Duodenal mucosa (tissue), 2 donors: ENCODE measurements at regions not wholly inside any gene's neighbourhood (a gene's known extent, or its start where the extent isn't known, plus 50 kb on each side); places are given as distances from the start of the nearest gene placed in this dataset.

Experiments used
- H3K27ac ChIP-seq: one replicate; pipeline ENCODE4 v1.7.0; 2013; ENCODE audit warnings: low read depth, low read length
- H3K27me3 ChIP-seq, 2 donors: one replicate each; pipeline ENCODE4 v1.7.0; 2013; ENCODE audit warnings: low read length in 2 of 2, control low read depth in 1 of 2; ENCODE audit not compliant: insufficient read depth in 2 of 2, control insufficient read depth in 1 of 2
- H3K36me3 ChIP-seq, 2 donors: one replicate each; pipeline ENCODE4 v1.7.0; 2013; ENCODE audit warnings: low read length in 2 of 2, control low read depth in 1 of 2; ENCODE audit not compliant: insufficient read depth in 2 of 2, control insufficient read depth in 1 of 2
- H3K4me1 ChIP-seq, 2 donors: one replicate each; pipeline ENCODE4 v1.7.0; 2013; ENCODE audit warnings: low read length in 2 of 2, control low read depth in 1 of 2; ENCODE audit not compliant: insufficient read depth in 2 of 2, control insufficient read depth in 1 of 2
- H3K4me3 ChIP-seq, 2 donors: one replicate each; pipeline ENCODE4 v1.7.0; 2013; ENCODE audit warnings: low read length in 2 of 2, low read depth in 1 of 2
- H3K9ac ChIP-seq, 2 donors: one replicate each; pipeline ENCODE4 v1.7.0; 2013; ENCODE audit warnings: low read length in 2 of 2, low read depth in 1 of 2
- H3K9me3 ChIP-seq, 2 donors: one replicate each; pipeline ENCODE4 v1.7.0; 2013; ENCODE audit warnings: low read length in 2 of 2, control low read depth in 1 of 2; ENCODE audit not compliant: control insufficient read depth in 1 of 2

GRCh38 chr15:26477044-26477443 is 295.8 kb downstream of the GABRB3 start:
- Histone ChIP-seq H3K4me1 (no peaks in the 10 kb centered on the region), H3K9ac (no peak overlapping the region), H3K27me3 (no peaks in the 10 kb centered on the region), H3K9me3 (peaks cover 24 to 28% of the 10 kb centered on the region in 2 donors), H3K27ac (no peak overlapping the region), H3K36me3 (no peaks in the 10 kb centered on the region), H3K4me3 (no peak overlapping the region)

DNA sequence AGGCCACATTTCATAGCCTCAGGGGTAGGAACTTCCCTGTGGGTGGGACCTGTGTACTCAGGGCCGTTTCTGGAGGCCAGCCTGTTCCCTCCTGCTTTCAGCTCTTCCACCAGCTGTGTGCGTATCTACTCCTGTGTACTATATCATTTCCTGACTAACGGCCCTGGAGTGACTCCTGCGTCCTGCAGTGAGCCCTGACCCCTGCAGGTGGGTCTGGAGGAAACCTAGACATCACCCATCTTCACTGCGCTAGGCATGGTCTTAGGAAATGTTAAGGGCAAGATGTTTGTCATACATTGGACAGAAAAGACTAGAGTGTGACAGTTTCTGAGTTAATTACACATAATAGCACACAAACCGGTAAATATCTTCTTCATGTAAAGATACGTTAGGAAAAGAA is 297.3 kb downstream of the GABRB3 start:
- Histone ChIP-seq H3K9ac (no peak overlapping the region), H3K36me3 (no peaks in the 10 kb centered on the region), H3K27me3 (no peaks in the 10 kb centered on the region), H3K4me1 (no peaks in the 10 kb centered on the region), H3K9me3 (peaks cover 15 to 23% of the 10 kb centered on the region in 2 donors), H3K27ac (no peak overlapping the region), H3K4me3 (no peak overlapping the region)

GRCh38 chr15:26472661-26473060 is 300.2 kb downstream of the GABRB3 start:
- Histone ChIP-seq H3K36me3 (no peaks in the 10 kb centered on the region), H3K4me3 (no peak overlapping the region), H3K9me3 (peaks cover 19 to 28% of the 10 kb centered on the region in 2 donors), H3K4me1 (no peaks in the 10 kb centered on the region), H3K27ac (no peak overlapping the region), H3K27me3 (no peaks in the 10 kb centered on the region), H3K9ac (no peak overlapping the region)

DNA sequence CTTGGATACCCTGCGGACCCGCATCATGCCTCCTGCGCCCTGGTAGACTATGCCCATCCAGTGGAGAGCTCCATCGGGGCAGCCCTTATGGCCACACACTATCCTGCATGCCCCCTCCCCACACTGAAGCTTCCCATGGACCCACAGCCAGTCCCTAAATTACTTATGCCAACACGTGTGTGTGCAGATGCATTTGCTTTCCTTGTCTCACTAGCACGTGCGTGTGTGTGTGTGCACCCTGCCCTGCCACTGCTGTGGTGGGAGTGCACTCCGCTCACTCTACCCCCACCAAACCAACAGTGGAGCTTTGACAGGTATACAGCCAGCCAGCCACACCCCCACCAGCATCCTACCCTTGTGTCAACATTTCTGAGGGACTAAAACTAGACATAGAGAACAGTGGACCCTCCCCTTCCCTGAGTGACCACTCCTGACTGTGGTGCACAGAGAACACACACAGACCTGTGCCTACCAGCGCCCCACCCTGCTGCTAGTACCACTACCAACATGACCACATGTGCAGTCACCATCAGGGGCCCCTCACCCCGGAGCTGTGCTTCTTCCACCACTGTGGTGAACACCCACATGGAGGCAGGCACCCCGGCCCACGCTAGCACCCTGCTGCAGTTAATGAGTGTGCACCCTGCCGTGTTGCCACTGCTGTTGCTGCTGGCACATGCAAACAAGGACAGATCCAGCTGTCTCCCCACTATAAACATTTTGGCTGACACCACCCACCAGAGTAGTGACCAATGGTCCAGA is 310.8 kb downstream of the GABRB3 start:
- H3K27ac ChIP-seq: no peak overlapping the region
- H3K9ac ChIP-seq: no peak overlapping the region
- no peaks in the 10 kb centered on the region for H3K27me3 ChIP-seq
- H3K9me3 ChIP-seq: peaks cover 28 to 32% of the 10 kb centered on the region in 2 donors
- no peaks in the 10 kb centered on the region for H3K36me3 ChIP-seq
- H3K4me1 ChIP-seq: no peaks in the 10 kb centered on the region
- H3K4me3 ChIP-seq: no peak overlapping the region

GRCh38 chr15:26460165-26460564 is 312.7 kb downstream of the GABRB3 start:
- Histone ChIP-seq H3K27me3 (no peaks in the 10 kb centered on the region), H3K9me3 (peaks cover 34 to 35% of the 10 kb centered on the region in 2 donors), H3K4me3 (no peak overlapping the region), H3K36me3 (no peaks in the 10 kb centered on the region), H3K27ac (no peak overlapping the region), H3K4me1 (no peaks in the 10 kb centered on the region), H3K9ac (no peak overlapping the region)

- no peak overlapping the region for H3K9ac ChIP-seq
- no peak overlapping the region for H3K4me3 ChIP-seq
- peaks cover 28 to 39% of the 10 kb centered on the region in 2 donors for H3K9me3 ChIP-seq
- H3K27ac ChIP-seq: no peak overlapping the region
- H3K27me3 ChIP-seq: no peaks in the 10 kb centered on the region
- H3K36me3 ChIP-seq: no peaks in the 10 kb centered on the region
- H3K4me1 ChIP-seq: no peaks in the 10 kb centered on the region
These were observed 317.0 kb downstream of the GABRB3 start for GRCh38 chr15:26455828-26456227.

DNA sequence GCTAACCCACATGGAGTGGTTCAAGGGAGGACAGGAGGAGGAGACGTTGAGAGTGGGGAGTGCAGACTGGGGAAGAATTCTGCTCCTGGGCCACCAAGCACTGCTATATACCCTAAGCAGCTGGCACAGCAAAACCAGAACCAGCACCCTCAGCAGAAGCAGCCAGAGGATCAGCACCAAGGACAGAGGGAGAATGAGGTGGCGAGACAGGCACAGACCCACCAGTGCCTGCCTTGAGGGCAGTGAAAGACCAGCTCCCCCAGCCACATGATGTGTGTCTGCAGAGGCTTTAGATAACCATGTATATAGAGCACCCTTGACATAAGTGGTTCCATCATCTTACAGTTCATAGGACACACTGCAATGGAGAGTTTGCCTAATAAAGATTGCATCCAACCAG is 319.0 kb downstream of the GABRB3 start:
- H3K27me3 ChIP-seq: no peaks in the 10 kb centered on the region
- no peaks in the 10 kb centered on the region for H3K36me3 ChIP-seq
- no peak overlapping the region for H3K4me3 ChIP-seq
- H3K9ac ChIP-seq: no peak overlapping the region
- peaks cover 24 to 33% of the 10 kb centered on the region in 2 donors for H3K9me3 ChIP-seq
- no peaks in the 10 kb centered on the region for H3K4me1 ChIP-seq
- no peak overlapping the region for H3K27ac ChIP-seq

DNA sequence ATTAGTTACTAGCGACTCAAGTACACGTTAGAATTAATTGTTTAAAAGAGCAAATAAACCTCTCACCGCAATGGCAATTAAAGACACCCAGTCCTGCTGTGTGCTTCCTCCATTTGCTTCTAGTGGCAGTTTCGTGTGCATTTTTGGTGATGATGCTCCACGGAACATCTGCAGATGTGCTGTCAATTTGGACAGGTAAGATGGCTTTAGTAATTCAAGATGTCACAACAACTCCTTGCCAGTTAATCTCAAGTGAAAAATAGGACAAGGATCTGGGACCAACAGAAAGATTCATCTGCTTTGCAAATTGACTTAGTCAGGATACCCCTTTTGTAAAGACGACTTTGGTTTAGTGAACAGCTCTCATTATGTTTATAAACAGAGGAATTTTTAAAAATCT is 320.9 kb downstream of the GABRB3 start:
- Histone ChIP-seq H3K27me3 (no peaks in the 10 kb centered on the region), H3K9ac (no peak overlapping the region), H3K27ac (no peak overlapping the region), H3K4me1 (no peaks in the 10 kb centered on the region), H3K4me3 (no peak overlapping the region), H3K9me3 (peaks cover 19 to 31% of the 10 kb centered on the region in 2 donors), H3K36me3 (no peaks in the 10 kb centered on the region)

GRCh38 chr15:26449291-26449690 is 323.6 kb downstream of the GABRB3 start:
- Histone ChIP-seq H3K4me1 (no peaks in the 10 kb centered on the region), H3K27ac (no peak overlapping the region), H3K4me3 (no peak overlapping the region), H3K27me3 (no peaks in the 10 kb centered on the region), H3K9me3 (peaks cover 9 to 17% of the 10 kb centered on the region in 2 donors), H3K9ac (no peak overlapping the region), H3K36me3 (no peaks in the 10 kb centered on the region)

GRCh38 chr15:26443321-26443720 is 329.5 kb downstream of the GABRB3 start:
- Histone ChIP-seq H3K27ac (no peak overlapping the region), H3K9me3 (peaks cover 11 to 17% of the 10 kb centered on the region in 2 donors), H3K9ac (no peak overlapping the region), H3K4me1 (no peaks in the 10 kb centered on the region), H3K4me3 (no peak overlapping the region), H3K36me3 (no peaks in the 10 kb centered on the region), H3K27me3 (no peaks in the 10 kb centered on the region)
